ENCODE measurements at regions not wholly inside any gene's neighbourhood (a gene's known extent, or its start where the extent isn't known, plus 50 kb on each side); places are given as distances from the start of the nearest gene placed in this dataset.

DNA sequence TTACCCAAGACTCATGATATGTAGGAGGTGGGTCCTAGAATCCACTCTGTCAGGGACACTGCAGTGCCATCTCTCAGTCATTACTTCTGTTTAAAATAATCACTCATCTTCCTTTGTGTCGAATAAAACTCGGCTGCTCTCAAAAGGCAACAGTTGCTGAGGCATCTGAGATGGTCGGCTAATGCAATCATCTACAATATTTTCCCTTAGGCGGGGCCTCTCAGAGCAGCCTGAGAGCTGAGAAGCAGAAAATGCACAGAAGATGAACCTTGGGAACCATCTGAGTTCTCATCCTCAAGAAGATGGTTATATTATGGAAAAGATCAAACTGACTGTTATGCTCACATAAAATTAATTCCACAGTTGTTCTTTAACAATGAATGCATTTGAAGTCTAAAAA is 1518.2 kb upstream of the TENM4 start:
- TF ChIP-seq, protein P1, sequence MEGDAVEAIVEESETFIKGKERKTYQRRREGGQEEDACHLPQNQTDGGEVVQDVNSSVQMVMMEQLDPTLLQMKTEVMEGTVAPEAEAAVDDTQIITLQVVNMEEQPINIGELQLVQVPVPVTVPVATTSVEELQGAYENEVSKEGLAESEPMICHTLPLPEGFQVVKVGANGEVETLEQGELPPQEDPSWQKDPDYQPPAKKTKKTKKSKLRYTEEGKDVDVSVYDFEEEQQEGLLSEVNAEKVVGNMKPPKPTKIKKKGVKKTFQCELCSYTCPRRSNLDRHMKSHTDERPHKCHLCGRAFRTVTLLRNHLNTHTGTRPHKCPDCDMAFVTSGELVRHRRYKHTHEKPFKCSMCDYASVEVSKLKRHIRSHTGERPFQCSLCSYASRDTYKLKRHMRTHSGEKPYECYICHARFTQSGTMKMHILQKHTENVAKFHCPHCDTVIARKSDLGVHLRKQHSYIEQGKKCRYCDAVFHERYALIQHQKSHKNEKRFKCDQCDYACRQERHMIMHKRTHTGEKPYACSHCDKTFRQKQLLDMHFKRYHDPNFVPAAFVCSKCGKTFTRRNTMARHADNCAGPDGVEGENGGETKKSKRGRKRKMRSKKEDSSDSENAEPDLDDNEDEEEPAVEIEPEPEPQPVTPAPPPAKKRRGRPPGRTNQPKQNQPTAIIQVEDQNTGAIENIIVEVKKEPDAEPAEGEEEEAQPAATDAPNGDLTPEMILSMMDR (conservative IDR thresholded peaks at IDR 0.05 in 1 of 2, IDR thresholded peaks at IDR 0.05 in 1 of 2; ENCODE audit: extremely low read depth in 1 of 2, insufficient read depth in 1 of 2, low read depth in 1 of 2, low read length in 2 of 2), result no peak
- TF ChIP-seq EZH2 (IDR thresholded peaks at IDR 0.05; ENCODE audit: borderline replicate concordance, low read length), result no peak

All from mammary epithelial cell (primary cell).